ENCODE measurements at regions not wholly inside any gene's neighbourhood (a gene's known extent, or its start where the extent isn't known, plus 50 kb on each side); places are given as distances from the start of the nearest gene placed in this dataset.

- Histone ChIP-seq H3K9me3 (peaks cover 0 to 4% (median 0%) of the 10 kb centered on the region in 4 donors), H3K36me3 (no peaks in the 10 kb centered on the region), H3K27me3 (peaks cover 0 to 3% (median 0%) of the 10 kb centered on the region in 3 donors), H3K4me1 (no peaks in the 10 kb centered on the region), H3K4me3 (no peak overlapping the region), H3K27ac (no peak overlapping the region)
- intact Hi-C loops (cut with DNase I): no loop called here
- no peak for DNase-seq
- TF ChIP-seq EP300 (IDR thresholded peaks at IDR 0.05) (no peak), POLR2A (IDR thresholded peaks at IDR 0.05) (no peak), POLR2AphosphoS5 (IDR thresholded peaks at IDR 0.05) (no peak), CTCF (IDR thresholded peaks at IDR 0.05) (no peak)
- WGBS, 2 donors: 91 to 96% methylated on average over 11 of the region's 11 CpGs
Measured at GRCh38 chr22:49582678-49583077, 245.0 kb downstream of the BRD1 start.

- intact Hi-C loops (cut with DNase I): no loop called here
- Histone ChIP-seq H3K36me3 (no peaks in the 10 kb centered on the region), H3K27me3 (peaks cover 0 to 3% (median 0%) of the 10 kb centered on the region in 3 donors), H3K4me1 (no peaks in the 10 kb centered on the region), H3K27ac (no peak overlapping the region), H3K9me3 (peaks cover 0 to 4% (median 0%) of the 10 kb centered on the region in 4 donors), H3K4me3 (no peak overlapping the region)
- 72 to 80% methylated on average over 4 of the region's 4 CpGs for WGBS, 2 donors
- no peak for TF ChIP-seq CTCF (IDR thresholded peaks at IDR 0.05)
- TF ChIP-seq POLR2AphosphoS5 (IDR thresholded peaks at IDR 0.05): no peak
- TF ChIP-seq EP300 (IDR thresholded peaks at IDR 0.05): no peak
- no peak for TF ChIP-seq POLR2A (IDR thresholded peaks at IDR 0.05)
- DNase-seq: no peak
Measured at GRCh38 chr22:49582181-49582580, 245.5 kb downstream of the BRD1 start.

GRCh38 chr22:49580024-49580423, 247.6 kb downstream of the BRD1 start:
- Histone ChIP-seq H3K4me1 (no peaks in the 10 kb centered on the region), H3K4me3 (no peak overlapping the region), H3K9me3 (peaks cover 0 to 4% (median 0%) of the 10 kb centered on the region in 4 donors), H3K27ac (no peak overlapping the region), H3K36me3 (no peaks in the 10 kb centered on the region), H3K27me3 (peaks cover 0 to 3% (median 0%) of the 10 kb centered on the region in 3 donors)
- TF ChIP-seq CTCF (IDR thresholded peaks at IDR 0.05): no peak
- no peak for TF ChIP-seq EP300 (IDR thresholded peaks at IDR 0.05)
- no peak for TF ChIP-seq POLR2A (IDR thresholded peaks at IDR 0.05)
- 63 to 64% methylated on average over 3 of the region's 3 CpGs for WGBS, 2 donors
- no peak for DNase-seq
- intact Hi-C loops (cut with DNase I): no loop called here

GRCh38 chr22:49577168-49578060, 250.3 kb downstream of the BRD1 start:
- Histone ChIP-seq H3K4me1 (no peaks in the 10 kb centered on the region), H3K27me3 (no peaks in the 10 kb centered on the region), H3K9me3 (peaks cover 0 to 4% (median 0%) of the 10 kb centered on the region in 4 donors), H3K4me3 (no peak overlapping the region), H3K36me3 (no peaks in the 10 kb centered on the region), H3K27ac (no peak overlapping the region)
- 78 to 87% methylated on average over 23 of the region's 23 CpGs for WGBS, 2 donors
- DNase-seq: peak; percentile 45
- TF ChIP-seq CTCF (IDR thresholded peaks at IDR 0.05): no peak
- TF ChIP-seq POLR2A (IDR thresholded peaks at IDR 0.05): no peak
- no peak for TF ChIP-seq EP300 (IDR thresholded peaks at IDR 0.05)
- TF ChIP-seq POLR2AphosphoS5 (IDR thresholded peaks at IDR 0.05): no peak
- intact Hi-C loops (cut with DNase I): no loop called here
